Glomerular visceral epithelial cell (primary cell): ENCODE measurements at regions not wholly inside any gene's neighbourhood (a gene's known extent, or its start where the extent isn't known, plus 50 kb on each side); places are given as distances from the start of the nearest gene placed in this dataset.

Source experiments
- DNase-seq: peaks from one replicate; pipeline ENCODE4 v3.0.0-alpha.2; 2016; ENCODE audit errors: extremely low spot score

GRCh38 chr16:51487880-51488279 lies 336.8 kb upstream of the SALL1 start:
- DNase-seq = no peak

- DNase-seq = no peak
Measured at GRCh38 chr16:51474414-51475091, 323.5 kb upstream of the SALL1 start.

- DNase-seq = no peak
Measured at GRCh38 chr16:51473091-51473490, 322.0 kb upstream of the SALL1 start.

- DNase-seq = no peak
Measured at GRCh38 chr16:51470492-51470891, 319.4 kb upstream of the SALL1 start.

- DNase-seq = peak; percentile 50
Measured at GRCh38 chr16:51464996-51465395, 313.9 kb upstream of the SALL1 start.

GRCh38 chr16:51461255-51461654 lies 310.2 kb upstream of the SALL1 start:
- DNase-seq = no peak

GRCh38 chr16:51458356-51459140 lies 307.5 kb upstream of the SALL1 start:
- no peak for DNase-seq

GRCh38 chr16:51457775-51458174 lies 306.7 kb upstream of the SALL1 start:
- no peak for DNase-seq

- DNase-seq = no peak
Measured at GRCh38 chr16:51455398-51455797, 304.3 kb upstream of the SALL1 start.

- no peak for DNase-seq
Measured at GRCh38 chr16:51453251-51453650, 302.2 kb upstream of the SALL1 start.

GRCh38 chr16:51450909-51451308 lies 299.8 kb upstream of the SALL1 start:
- peak; percentile 1 for DNase-seq

- DNase-seq = no peak
Measured at GRCh38 chr16:51450376-51450775, 299.3 kb upstream of the SALL1 start.

- DNase-seq = peak; percentile 21
Measured at GRCh38 chr16:51449441-51449840, 298.4 kb upstream of the SALL1 start.

- no peak for DNase-seq
Measured at GRCh38 chr16:51445250-51445649, 294.2 kb upstream of the SALL1 start.

GRCh38 chr16:51443934-51444333 lies 292.9 kb upstream of the SALL1 start:
- no peak for DNase-seq

GRCh38 chr16:51442141-51442870 lies 291.2 kb upstream of the SALL1 start:
- DNase-seq = no peak

GRCh38 chr16:51440131-51440889 lies 289.2 kb upstream of the SALL1 start:
- DNase-seq = no peak

- no peak for DNase-seq
Measured at GRCh38 chr16:51439271-51439670, 288.2 kb upstream of the SALL1 start.

- no peak for DNase-seq
Measured at GRCh38 chr16:51436742-51437141, 285.7 kb upstream of the SALL1 start.

GRCh38 chr16:51434567-51435198 lies 283.6 kb upstream of the SALL1 start:
- no peak for DNase-seq

GRCh38 chr16:51433599-51433998 lies 282.5 kb upstream of the SALL1 start:
- DNase-seq = no peak
